ENCODE measurements at regions not wholly inside any gene's neighbourhood (a gene's known extent, or its start where the extent isn't known, plus 50 kb on each side); places are given as distances from the start of the nearest gene placed in this dataset.

GRCh38 chr1:37085393-37085792, 51.1 kb upstream of the GRIK3 start:
- H3K27me3 Mint-ChIP-seq (ENCODE audit: low read depth), result no peaks in the 10 kb centered on the region
- no peak overlapping the region for H3K27ac Mint-ChIP-seq
- no peaks in the 10 kb centered on the region for H3K9me3 Mint-ChIP-seq
- H3K4me3 Mint-ChIP-seq (ENCODE audit: low read depth), result no peak overlapping the region
- intact Hi-C loops (cut with micrococcal nuclease), result no loop called here
- DNase-seq (ENCODE audit: low spot score), result no peak
- H3K36me3 Mint-ChIP-seq (ENCODE audit: low read depth), result no peaks in the 10 kb centered on the region
- no peaks in the 10 kb centered on the region for H3K4me1 Mint-ChIP-seq (ENCODE audit: low read depth)

GRCh38 chr1:37089750-37090149, 55.4 kb upstream of the GRIK3 start:
- no peak overlapping the region for H3K27ac Mint-ChIP-seq
- H3K36me3 Mint-ChIP-seq (ENCODE audit: low read depth), result no peaks in the 10 kb centered on the region
- no peaks in the 10 kb centered on the region for H3K27me3 Mint-ChIP-seq (ENCODE audit: low read depth)
- H3K9me3 Mint-ChIP-seq, result no peaks in the 10 kb centered on the region
- no peak for DNase-seq (ENCODE audit: low spot score)
- H3K4me1 Mint-ChIP-seq (ENCODE audit: low read depth), result no peaks in the 10 kb centered on the region
- intact Hi-C loops (cut with micrococcal nuclease), result no loop called here
- H3K4me3 Mint-ChIP-seq (ENCODE audit: low read depth), result no peak overlapping the region

GRCh38 chr1:37090671-37091070, 56.4 kb upstream of the GRIK3 start:
- Mint-ChIP-seq H3K4me1 (ENCODE audit: low read depth) (no peaks in the 10 kb centered on the region), H3K27me3 (ENCODE audit: low read depth) (no peaks in the 10 kb centered on the region), H3K9me3 (no peaks in the 10 kb centered on the region), H3K36me3 (ENCODE audit: low read depth) (no peaks in the 10 kb centered on the region), H3K4me3 (ENCODE audit: low read depth) (no peak overlapping the region), H3K27ac (no peak overlapping the region)
- no peak for DNase-seq (ENCODE audit: low spot score)
- intact Hi-C loops (cut with micrococcal nuclease), result no loop called here

- Mint-ChIP-seq H3K36me3 (ENCODE audit: low read depth) (no peaks in the 10 kb centered on the region), H3K9me3 (no peaks in the 10 kb centered on the region), H3K4me3 (ENCODE audit: low read depth) (no peak overlapping the region), H3K27ac (no peak overlapping the region), H3K27me3 (ENCODE audit: low read depth) (no peaks in the 10 kb centered on the region), H3K4me1 (ENCODE audit: low read depth) (no peaks in the 10 kb centered on the region)
- intact Hi-C loops (cut with micrococcal nuclease), result no loop called here
- DNase-seq (ENCODE audit: low spot score), result no peak
These were observed 58.6 kb upstream of the GRIK3 start for GRCh38 chr1:37092937-37093336.

DNA sequence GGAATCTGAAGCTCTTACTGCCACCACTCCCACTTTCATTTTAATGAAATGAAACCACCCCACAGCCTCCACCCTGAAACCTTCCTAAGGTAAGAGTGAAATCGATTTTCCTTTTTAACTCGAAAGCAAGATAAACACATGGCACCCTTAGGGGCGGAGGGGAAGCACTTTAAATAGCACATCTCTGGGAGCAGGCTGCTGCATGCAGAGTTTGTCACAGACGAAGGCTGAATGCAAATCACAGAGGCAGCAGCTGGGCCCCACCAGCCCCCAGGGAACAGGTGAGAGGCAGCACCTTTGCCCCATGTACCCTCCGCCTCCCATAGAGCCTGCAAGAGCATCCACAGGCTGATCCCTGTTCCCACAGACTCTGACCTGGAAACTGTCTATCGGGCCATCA, 60.0 kb upstream of the GRIK3 start:
- intact Hi-C loops (cut with micrococcal nuclease), result no loop called here
- DNase-seq (ENCODE audit: low spot score), result no peak
- Mint-ChIP-seq H3K9me3 (no peaks in the 10 kb centered on the region), H3K27ac (no peak overlapping the region), H3K4me1 (ENCODE audit: low read depth) (no peaks in the 10 kb centered on the region), H3K36me3 (ENCODE audit: low read depth) (no peaks in the 10 kb centered on the region), H3K4me3 (ENCODE audit: low read depth) (no peak overlapping the region), H3K27me3 (ENCODE audit: low read depth) (no peaks in the 10 kb centered on the region)

- Mint-ChIP-seq H3K36me3 (ENCODE audit: low read depth) (no peaks in the 10 kb centered on the region), H3K27ac (no peak overlapping the region), H3K27me3 (ENCODE audit: low read depth) (no peaks in the 10 kb centered on the region), H3K9me3 (no peaks in the 10 kb centered on the region), H3K4me3 (ENCODE audit: low read depth) (no peak overlapping the region), H3K4me1 (ENCODE audit: low read depth) (no peaks in the 10 kb centered on the region)
- no peak for DNase-seq (ENCODE audit: low spot score)
- intact Hi-C loops (cut with micrococcal nuclease), result no loop called here
These were observed 62.2 kb upstream of the GRIK3 start for GRCh38 chr1:37096523-37096922.

DNA sequence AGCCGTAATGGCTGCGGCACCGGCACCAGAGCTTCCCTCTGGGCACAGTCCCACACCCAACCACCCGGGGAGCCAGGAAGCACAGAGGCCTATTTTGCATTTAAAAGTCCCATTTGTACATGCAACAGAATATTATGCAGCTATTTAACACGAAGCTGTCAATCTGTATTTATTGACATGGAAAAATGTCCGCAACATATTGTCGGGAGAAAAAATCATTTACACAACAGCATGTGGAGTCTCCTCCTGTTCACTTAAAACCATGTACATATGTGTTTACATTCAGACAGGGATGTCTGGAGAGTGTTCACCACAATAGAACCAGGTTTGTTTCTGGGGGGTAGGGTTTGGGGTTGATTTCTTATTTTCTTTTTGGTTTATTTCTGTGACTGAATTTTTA, 63.4 kb upstream of the GRIK3 start:
- H3K27me3 Mint-ChIP-seq (ENCODE audit: low read depth), result peaks cover 2% of the 10 kb centered on the region
- H3K36me3 Mint-ChIP-seq (ENCODE audit: low read depth), result no peaks in the 10 kb centered on the region
- no peak overlapping the region for H3K4me3 Mint-ChIP-seq (ENCODE audit: low read depth)
- no peaks in the 10 kb centered on the region for H3K9me3 Mint-ChIP-seq
- intact Hi-C loops (cut with micrococcal nuclease), result no loop called here
- no peak overlapping the region for H3K27ac Mint-ChIP-seq
- no peaks in the 10 kb centered on the region for H3K4me1 Mint-ChIP-seq (ENCODE audit: low read depth)
- no peak for DNase-seq (ENCODE audit: low spot score)

GRCh38 chr1:37098237-37098636, 63.9 kb upstream of the GRIK3 start:
- H3K4me1 Mint-ChIP-seq (ENCODE audit: low read depth), result no peaks in the 10 kb centered on the region
- H3K27ac Mint-ChIP-seq, result no peak overlapping the region
- no peaks in the 10 kb centered on the region for H3K9me3 Mint-ChIP-seq
- no peak for DNase-seq (ENCODE audit: low spot score)
- intact Hi-C loops (cut with micrococcal nuclease), result no loop called here
- H3K4me3 Mint-ChIP-seq (ENCODE audit: low read depth), result no peak overlapping the region
- peaks cover 2% of the 10 kb centered on the region for H3K27me3 Mint-ChIP-seq (ENCODE audit: low read depth)
- H3K36me3 Mint-ChIP-seq (ENCODE audit: low read depth), result no peaks in the 10 kb centered on the region

DNA sequence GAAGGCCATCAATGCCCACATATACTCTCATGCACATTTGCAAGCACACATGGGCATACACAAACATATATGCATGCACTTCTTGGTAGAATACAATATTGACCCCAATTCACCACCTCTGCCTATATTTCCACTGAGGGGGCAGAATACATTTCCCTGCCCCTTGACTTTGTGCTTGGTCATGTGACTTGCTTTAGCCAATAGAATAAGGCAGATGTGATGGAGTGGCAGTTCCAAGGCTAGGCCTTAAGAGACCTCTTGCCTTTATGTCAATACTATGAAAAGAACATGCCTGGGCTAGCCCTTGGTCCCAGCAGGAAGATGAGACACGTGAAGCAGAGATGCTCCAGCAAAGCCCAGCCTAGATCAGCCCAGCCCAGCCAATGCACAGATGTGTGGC, 66.0 kb upstream of the GRIK3 start:
- no peak for DNase-seq (ENCODE audit: low spot score)
- H3K27me3 Mint-ChIP-seq (ENCODE audit: low read depth), result peaks cover 2% of the 10 kb centered on the region
- no peaks in the 10 kb centered on the region for H3K9me3 Mint-ChIP-seq
- no peaks in the 10 kb centered on the region for H3K4me1 Mint-ChIP-seq (ENCODE audit: low read depth)
- no peak overlapping the region for H3K4me3 Mint-ChIP-seq (ENCODE audit: low read depth)
- no peaks in the 10 kb centered on the region for H3K36me3 Mint-ChIP-seq (ENCODE audit: low read depth)
- H3K27ac Mint-ChIP-seq, result no peak overlapping the region
- intact Hi-C loops (cut with micrococcal nuclease), result no loop called here

- intact Hi-C loops (cut with micrococcal nuclease), result no loop called here
- H3K4me1 Mint-ChIP-seq (ENCODE audit: low read depth), result no peaks in the 10 kb centered on the region
- no peak overlapping the region for H3K27ac Mint-ChIP-seq
- H3K9me3 Mint-ChIP-seq, result no peaks in the 10 kb centered on the region
- no peaks in the 10 kb centered on the region for H3K36me3 Mint-ChIP-seq (ENCODE audit: low read depth)
- no peak for DNase-seq (ENCODE audit: low spot score)
- no peak overlapping the region for H3K4me3 Mint-ChIP-seq (ENCODE audit: low read depth)
- peaks cover 2% of the 10 kb centered on the region for H3K27me3 Mint-ChIP-seq (ENCODE audit: low read depth)
These were observed 68.5 kb upstream of the GRIK3 start for GRCh38 chr1:37102656-37103382.

GRCh38 chr1:37105911-37106310, 71.6 kb upstream of the GRIK3 start:
- no peak for DNase-seq (ENCODE audit: low spot score)
- Mint-ChIP-seq H3K27me3 (ENCODE audit: low read depth) (peaks cover 5% of the 10 kb centered on the region), H3K27ac (no peak overlapping the region), H3K9me3 (no peaks in the 10 kb centered on the region), H3K4me3 (ENCODE audit: low read depth) (no peak overlapping the region), H3K36me3 (ENCODE audit: low read depth) (no peaks in the 10 kb centered on the region), H3K4me1 (ENCODE audit: low read depth) (no peaks in the 10 kb centered on the region)
- intact Hi-C loops (cut with micrococcal nuclease), result no loop called here

GRCh38 chr1:37107153-37107907, 73.0 kb upstream of the GRIK3 start:
- no peaks in the 10 kb centered on the region for H3K4me1 Mint-ChIP-seq (ENCODE audit: low read depth)
- H3K27me3 Mint-ChIP-seq (ENCODE audit: low read depth), result peaks cover 5% of the 10 kb centered on the region
- no peak for DNase-seq (ENCODE audit: low spot score)
- no peaks in the 10 kb centered on the region for H3K9me3 Mint-ChIP-seq
- H3K36me3 Mint-ChIP-seq (ENCODE audit: low read depth), result no peaks in the 10 kb centered on the region
- no peak overlapping the region for H3K27ac Mint-ChIP-seq
- intact Hi-C loops (cut with micrococcal nuclease), result no loop called here
- no peak overlapping the region for H3K4me3 Mint-ChIP-seq (ENCODE audit: low read depth)

DNA sequence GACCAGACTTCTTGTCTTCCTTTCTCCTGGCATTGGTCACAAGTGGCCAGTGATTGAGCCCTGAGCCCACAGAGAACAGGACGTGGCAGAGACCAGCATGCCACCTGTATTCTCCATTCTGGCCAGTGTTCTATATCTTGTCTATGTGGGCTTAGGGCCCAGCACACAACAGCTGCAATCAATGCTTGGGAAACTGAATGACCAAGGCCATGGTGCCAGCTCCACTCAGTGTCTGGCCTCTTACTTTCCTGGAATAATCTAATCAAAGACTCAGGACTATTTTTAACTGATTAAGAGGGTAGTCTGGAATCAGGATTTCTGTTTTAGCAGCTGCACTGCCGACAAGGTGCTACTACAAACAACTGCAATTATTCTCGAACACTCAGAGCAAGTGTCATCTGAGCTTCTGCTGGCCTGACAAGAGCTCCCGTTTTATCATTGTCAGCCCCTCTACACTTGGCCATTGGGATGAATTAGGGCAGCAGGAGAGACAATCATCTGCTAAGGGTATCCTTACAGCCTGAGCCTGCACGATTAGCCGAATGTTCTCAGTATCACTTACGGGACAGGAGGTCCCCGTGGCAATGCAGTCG, 74.4 kb upstream of the GRIK3 start:
- intact Hi-C loops (cut with micrococcal nuclease), result no loop called here
- DNase-seq (ENCODE audit: low spot score), result no peak
- Mint-ChIP-seq H3K4me1 (ENCODE audit: low read depth) (no peaks in the 10 kb centered on the region), H3K36me3 (ENCODE audit: low read depth) (no peaks in the 10 kb centered on the region), H3K27me3 (ENCODE audit: low read depth) (peaks cover 2% of the 10 kb centered on the region), H3K4me3 (ENCODE audit: low read depth) (no peak overlapping the region), H3K27ac (no peak overlapping the region), H3K9me3 (no peaks in the 10 kb centered on the region)

Data from activated T-helper 2 cell treated with anti-CD3 and anti-CD28 coated beads, Interferon-gamma antibody, Interleukin-2, Interleukin-4, amounts not matched to agents 10 μg/mL and 5 μg/mL and 100 μg/mL, durations not matched to agents 14 hours and 24 hours and 36 hours (primary cell).